Effector memory CD8-positive, alpha-beta T cell (primary cell): ENCODE measurements at regions not wholly inside any gene's neighbourhood (a gene's known extent, or its start where the extent isn't known, plus 50 kb on each side); places are given as distances from the start of the nearest gene placed in this dataset.

Experiments
- ATAC-seq: fragments of 150-1000 bp; cut with Tn5 transposase; replicated peaks from 2 replicates; pipeline ENCODE4 v1.10.0; 2021; ENCODE audit warnings: mild to moderate bottlenecking, moderate library complexity
- DNase-seq, 3 experiments: peaks; one replicate each; pipeline ENCODE4 v3.0.0; 2021
- H3K27ac Mint-ChIP-seq, 2 donors: one replicate each; pipeline ENCODE4 v1.8.0; 2022; ENCODE audit warnings: mild to moderate bottlenecking in 2 of 2, mixed read lengths in 2 of 2, moderate library complexity in 2 of 2
- H3K27me3 Mint-ChIP-seq, 2 donors: one replicate each; pipeline ENCODE4 v1.8.0; 2022; ENCODE audit warnings: mixed read lengths in 2 of 2
- H3K36me3 Mint-ChIP-seq: one replicate; pipeline ENCODE4 v1.8.0; 2022; ENCODE audit warnings: mild to moderate bottlenecking, moderate library complexity, mixed read lengths; ENCODE audit not compliant: insufficient read depth
- H3K4me1 Mint-ChIP-seq, 2 donors: one replicate each; pipeline ENCODE4 v1.8.0; 2022; ENCODE audit warnings: low read depth in 2 of 2, mixed read lengths in 2 of 2
- H3K4me3 Mint-ChIP-seq, 2 donors: one replicate each; pipeline ENCODE4 v1.8.0; 2022; ENCODE audit warnings: mild to moderate bottlenecking in 2 of 2, mixed read lengths in 2 of 2, moderate library complexity in 2 of 2
- H3K9me3 Mint-ChIP-seq, 2 donors: one replicate each; pipeline ENCODE4 v1.8.0; 2022; ENCODE audit warnings: mixed read lengths in 2 of 2

- no peaks in the 10 kb centered on the region for H3K36me3 Mint-ChIP-seq
- DNase-seq, result no peak
- H3K27ac Mint-ChIP-seq, result no peak overlapping the region
- ATAC-seq, result no peak
- H3K9me3 Mint-ChIP-seq, result no peaks in the 10 kb centered on the region
- H3K4me1 Mint-ChIP-seq, result no peaks in the 10 kb centered on the region
- no peaks in the 10 kb centered on the region for H3K27me3 Mint-ChIP-seq
- no peak overlapping the region for H3K4me3 Mint-ChIP-seq
These were observed 532.9 kb downstream of the ANXA1 start for GRCh38 chr9:73684601-73685000.

- H3K36me3 Mint-ChIP-seq, result no peaks in the 10 kb centered on the region
- no peaks in the 10 kb centered on the region for H3K9me3 Mint-ChIP-seq
- no peak for ATAC-seq
- no peak for DNase-seq
- H3K27ac Mint-ChIP-seq, result no peak overlapping the region
- no peaks in the 10 kb centered on the region for H3K4me1 Mint-ChIP-seq
- H3K4me3 Mint-ChIP-seq, result no peak overlapping the region
- H3K27me3 Mint-ChIP-seq, result no peaks in the 10 kb centered on the region
These were observed 534.1 kb downstream of the ANXA1 start for GRCh38 chr9:73685786-73686185.

GRCh38 chr9:73689051-73689870 lies 537.6 kb downstream of the ANXA1 start:
- no peak overlapping the region for H3K4me3 Mint-ChIP-seq
- no peak for DNase-seq

GRCh38 chr9:73701415-73702057 lies 549.9 kb downstream of the ANXA1 start:
- Mint-ChIP-seq H3K27ac (no peak overlapping the region), H3K36me3 (no peaks in the 10 kb centered on the region), H3K9me3 (peaks cover 0 to 5% of the 10 kb centered on the region in 2 donors), H3K4me3 (no peak overlapping the region), H3K27me3 (no peaks in the 10 kb centered on the region), H3K4me1 (no peaks in the 10 kb centered on the region)
- ATAC-seq (no peak), DNase-seq (no peak)

More at GRCh38 chr9:73689051-73689870, 537.6 kb downstream of the ANXA1 start:
- Mint-ChIP-seq H3K27ac (no peak overlapping the region), H3K27me3 (no peaks in the 10 kb centered on the region), H3K9me3 (peaks cover 0 to 1% of the 10 kb centered on the region in 2 donors), H3K4me1 (no peaks in the 10 kb centered on the region), H3K36me3 (no peaks in the 10 kb centered on the region)
- no peak for ATAC-seq

- no peak overlapping the region for H3K4me3 Mint-ChIP-seq
- DNase-seq, result no peak
- peaks cover 0 to 2% of the 10 kb centered on the region in 2 donors for H3K9me3 Mint-ChIP-seq
- H3K4me1 Mint-ChIP-seq, result no peaks in the 10 kb centered on the region
- no peaks in the 10 kb centered on the region for H3K27me3 Mint-ChIP-seq
- H3K27ac Mint-ChIP-seq, result no peak overlapping the region
- H3K36me3 Mint-ChIP-seq, result no peaks in the 10 kb centered on the region
- no peak for ATAC-seq
These were observed 562.6 kb downstream of the ANXA1 start for GRCh38 chr9:73714294-73714693.

GRCh38 chr9:73715591-73715990 lies 563.9 kb downstream of the ANXA1 start:
- H3K27me3 Mint-ChIP-seq, result no peaks in the 10 kb centered on the region

GRCh38 chr9:73719660-73720059 lies 568.0 kb downstream of the ANXA1 start:
- ATAC-seq, result no peak
- H3K9me3 Mint-ChIP-seq, result peaks cover 0 to 5% of the 10 kb centered on the region in 2 donors
- H3K27me3 Mint-ChIP-seq, result no peaks in the 10 kb centered on the region
- DNase-seq, result no peak
- H3K27ac Mint-ChIP-seq, result no peak overlapping the region
- no peaks in the 10 kb centered on the region for H3K4me1 Mint-ChIP-seq
- no peak overlapping the region for H3K4me3 Mint-ChIP-seq
- H3K36me3 Mint-ChIP-seq, result no peaks in the 10 kb centered on the region

More at GRCh38 chr9:73715591-73715990, 563.9 kb downstream of the ANXA1 start:
- DNase-seq (no peak), ATAC-seq (no peak)
- no peak overlapping the region for H3K4me3 Mint-ChIP-seq
- H3K36me3 Mint-ChIP-seq, result no peaks in the 10 kb centered on the region
- H3K4me1 Mint-ChIP-seq, result no peaks in the 10 kb centered on the region
- no peak overlapping the region for H3K27ac Mint-ChIP-seq
- peaks cover 0 to 2% of the 10 kb centered on the region in 2 donors for H3K9me3 Mint-ChIP-seq

GRCh38 chr9:73720601-73721000 lies 568.9 kb downstream of the ANXA1 start:
- Mint-ChIP-seq H3K9me3 (peaks cover 0 to 5% of the 10 kb centered on the region in 2 donors), H3K4me1 (no peaks in the 10 kb centered on the region), H3K36me3 (no peaks in the 10 kb centered on the region)

GRCh38 chr9:73736270-73736669 lies 584.6 kb downstream of the ANXA1 start:
- DNase-seq, result no peak
- Mint-ChIP-seq H3K4me1 (no peaks in the 10 kb centered on the region), H3K27ac (no peak overlapping the region), H3K36me3 (no peaks in the 10 kb centered on the region), H3K9me3 (peaks cover 10 to 12% of the 10 kb centered on the region in 2 donors), H3K27me3 (no peaks in the 10 kb centered on the region), H3K4me3 (no peak overlapping the region)
- ATAC-seq, result no peak

More at GRCh38 chr9:73720601-73721000, 568.9 kb downstream of the ANXA1 start:
- DNase-seq, result no peak
- Mint-ChIP-seq H3K4me3 (no peak overlapping the region), H3K27me3 (no peaks in the 10 kb centered on the region), H3K27ac (no peak overlapping the region)
- ATAC-seq, result no peak

GRCh38 chr9:73738741-73739530 lies 587.3 kb downstream of the ANXA1 start:
- DNase-seq, result no peak
- H3K36me3 Mint-ChIP-seq, result no peaks in the 10 kb centered on the region
- no peaks in the 10 kb centered on the region for H3K27me3 Mint-ChIP-seq
- no peak overlapping the region for H3K27ac Mint-ChIP-seq
- no peak overlapping the region for H3K4me3 Mint-ChIP-seq
- H3K4me1 Mint-ChIP-seq, result no peaks in the 10 kb centered on the region
- H3K9me3 Mint-ChIP-seq, result peaks cover 0 to 5% of the 10 kb centered on the region in 2 donors
- no peak for ATAC-seq

- Mint-ChIP-seq H3K4me1 (no peaks in the 10 kb centered on the region), H3K27ac (no peak overlapping the region), H3K36me3 (no peaks in the 10 kb centered on the region), H3K27me3 (no peaks in the 10 kb centered on the region), H3K4me3 (no peak overlapping the region), H3K9me3 (peaks cover 0 to 2% of the 10 kb centered on the region in 2 donors)
- no peak for DNase-seq
- ATAC-seq, result no peak
These were observed 589.7 kb downstream of the ANXA1 start for GRCh38 chr9:73741316-73741715.

- H3K36me3 Mint-ChIP-seq, result no peaks in the 10 kb centered on the region
- no peaks in the 10 kb centered on the region for H3K4me1 Mint-ChIP-seq
- H3K27ac Mint-ChIP-seq, result no peak overlapping the region
- H3K27me3 Mint-ChIP-seq, result no peaks in the 10 kb centered on the region
- H3K9me3 Mint-ChIP-seq, result peaks cover 0 to 4% of the 10 kb centered on the region in 2 donors
- no peak overlapping the region for H3K4me3 Mint-ChIP-seq
- ATAC-seq, result no peak
- DNase-seq, result no peak
These were observed 590.7 kb downstream of the ANXA1 start for GRCh38 chr9:73742412-73742811.

GRCh38 chr9:73743826-73744225 lies 592.2 kb downstream of the ANXA1 start:
- no peaks in the 10 kb centered on the region for H3K36me3 Mint-ChIP-seq
- ATAC-seq, result no peak
- H3K4me3 Mint-ChIP-seq, result no peak overlapping the region
- no peaks in the 10 kb centered on the region for H3K4me1 Mint-ChIP-seq
- no peak overlapping the region for H3K27ac Mint-ChIP-seq
- H3K9me3 Mint-ChIP-seq, result peaks cover 0 to 4% of the 10 kb centered on the region in 2 donors
- H3K27me3 Mint-ChIP-seq, result no peaks in the 10 kb centered on the region
- no peak for DNase-seq
